ENCODE measurements at regions not wholly inside any gene's neighbourhood (a gene's known extent, or its start where the extent isn't known, plus 50 kb on each side); places are given as distances from the start of the nearest gene placed in this dataset.

DNA sequence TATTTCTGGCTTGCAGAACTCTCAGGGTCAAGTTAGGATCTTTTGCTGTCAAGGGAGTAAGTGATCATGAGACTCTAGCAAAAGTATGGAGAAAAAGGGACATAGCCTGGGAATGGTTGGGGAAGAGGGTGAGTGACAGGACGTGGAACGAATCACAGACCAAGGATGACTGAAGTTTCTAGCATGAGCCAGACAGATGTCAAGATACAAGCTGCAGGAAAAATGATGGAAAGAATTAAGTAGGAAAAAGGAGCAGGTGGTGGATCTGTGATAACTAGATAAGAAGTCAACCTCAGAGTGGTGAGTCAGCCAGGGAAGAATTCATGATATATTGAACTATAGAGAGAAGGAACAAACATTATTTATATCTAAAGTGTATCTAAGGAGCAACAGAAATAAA is 159.8 kb upstream of the SYNDIG1 start:
- H3K27me3 Mint-ChIP-seq (ENCODE audit: unreplicated experiment), result no peaks in the 10 kb centered on the region
- no peaks in the 10 kb centered on the region for H3K9me3 Mint-ChIP-seq (ENCODE audit: unreplicated experiment)
- H3K4me3 Mint-ChIP-seq (ENCODE audit: unreplicated experiment), result no peak overlapping the region
- no peaks in the 10 kb centered on the region for H3K36me3 Mint-ChIP-seq (ENCODE audit: unreplicated experiment)
- TF ChIP-seq, protein P1, sequence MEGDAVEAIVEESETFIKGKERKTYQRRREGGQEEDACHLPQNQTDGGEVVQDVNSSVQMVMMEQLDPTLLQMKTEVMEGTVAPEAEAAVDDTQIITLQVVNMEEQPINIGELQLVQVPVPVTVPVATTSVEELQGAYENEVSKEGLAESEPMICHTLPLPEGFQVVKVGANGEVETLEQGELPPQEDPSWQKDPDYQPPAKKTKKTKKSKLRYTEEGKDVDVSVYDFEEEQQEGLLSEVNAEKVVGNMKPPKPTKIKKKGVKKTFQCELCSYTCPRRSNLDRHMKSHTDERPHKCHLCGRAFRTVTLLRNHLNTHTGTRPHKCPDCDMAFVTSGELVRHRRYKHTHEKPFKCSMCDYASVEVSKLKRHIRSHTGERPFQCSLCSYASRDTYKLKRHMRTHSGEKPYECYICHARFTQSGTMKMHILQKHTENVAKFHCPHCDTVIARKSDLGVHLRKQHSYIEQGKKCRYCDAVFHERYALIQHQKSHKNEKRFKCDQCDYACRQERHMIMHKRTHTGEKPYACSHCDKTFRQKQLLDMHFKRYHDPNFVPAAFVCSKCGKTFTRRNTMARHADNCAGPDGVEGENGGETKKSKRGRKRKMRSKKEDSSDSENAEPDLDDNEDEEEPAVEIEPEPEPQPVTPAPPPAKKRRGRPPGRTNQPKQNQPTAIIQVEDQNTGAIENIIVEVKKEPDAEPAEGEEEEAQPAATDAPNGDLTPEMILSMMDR (IDR thresholded peaks at IDR 0.05; ENCODE audit: partially characterized antibody, unreplicated experiment), result no peak
- DNase-seq, result no peak
- no peaks in the 10 kb centered on the region for H3K4me1 Mint-ChIP-seq (ENCODE audit: low read depth, unreplicated experiment)
- no peak overlapping the region for H3K27ac Mint-ChIP-seq (ENCODE audit: unreplicated experiment)

DNA sequence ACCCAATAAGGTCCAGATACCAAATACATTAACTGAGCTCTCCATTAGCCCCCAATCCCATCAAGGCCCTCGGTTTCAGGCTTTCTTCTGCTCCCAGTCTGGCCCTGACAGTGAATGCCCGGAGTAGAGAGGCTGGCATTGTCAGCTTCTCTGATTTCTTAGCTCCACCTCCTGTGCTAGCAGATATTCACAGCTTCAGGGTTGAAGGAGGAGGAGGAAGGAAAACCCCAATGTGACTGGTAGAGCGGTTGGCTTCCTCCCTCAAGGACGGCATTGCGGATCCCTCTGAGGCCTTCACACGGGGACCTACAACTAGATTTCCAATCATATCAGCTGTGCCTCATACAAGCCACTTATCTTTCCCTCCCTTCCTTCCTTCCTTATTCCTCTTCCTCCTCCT is 164.1 kb upstream of the SYNDIG1 start:
- no peaks in the 10 kb centered on the region for H3K36me3 Mint-ChIP-seq (ENCODE audit: unreplicated experiment)
- no peak for DNase-seq
- TF ChIP-seq, protein P1 (IDR thresholded peaks at IDR 0.05; ENCODE audit: partially characterized antibody, unreplicated experiment), result no peak
- H3K4me1 Mint-ChIP-seq (ENCODE audit: low read depth, unreplicated experiment), result no peaks in the 10 kb centered on the region
- no peak overlapping the region for H3K4me3 Mint-ChIP-seq (ENCODE audit: unreplicated experiment)
- H3K27ac Mint-ChIP-seq (ENCODE audit: unreplicated experiment), result no peak overlapping the region
- no peaks in the 10 kb centered on the region for H3K27me3 Mint-ChIP-seq (ENCODE audit: unreplicated experiment)
- no peaks in the 10 kb centered on the region for H3K9me3 Mint-ChIP-seq (ENCODE audit: unreplicated experiment)

- no peaks in the 10 kb centered on the region for H3K36me3 Mint-ChIP-seq (ENCODE audit: unreplicated experiment)
Measured at GRCh38 chr20:24304291-24304690, 165.1 kb upstream of the SYNDIG1 start.

DNA sequence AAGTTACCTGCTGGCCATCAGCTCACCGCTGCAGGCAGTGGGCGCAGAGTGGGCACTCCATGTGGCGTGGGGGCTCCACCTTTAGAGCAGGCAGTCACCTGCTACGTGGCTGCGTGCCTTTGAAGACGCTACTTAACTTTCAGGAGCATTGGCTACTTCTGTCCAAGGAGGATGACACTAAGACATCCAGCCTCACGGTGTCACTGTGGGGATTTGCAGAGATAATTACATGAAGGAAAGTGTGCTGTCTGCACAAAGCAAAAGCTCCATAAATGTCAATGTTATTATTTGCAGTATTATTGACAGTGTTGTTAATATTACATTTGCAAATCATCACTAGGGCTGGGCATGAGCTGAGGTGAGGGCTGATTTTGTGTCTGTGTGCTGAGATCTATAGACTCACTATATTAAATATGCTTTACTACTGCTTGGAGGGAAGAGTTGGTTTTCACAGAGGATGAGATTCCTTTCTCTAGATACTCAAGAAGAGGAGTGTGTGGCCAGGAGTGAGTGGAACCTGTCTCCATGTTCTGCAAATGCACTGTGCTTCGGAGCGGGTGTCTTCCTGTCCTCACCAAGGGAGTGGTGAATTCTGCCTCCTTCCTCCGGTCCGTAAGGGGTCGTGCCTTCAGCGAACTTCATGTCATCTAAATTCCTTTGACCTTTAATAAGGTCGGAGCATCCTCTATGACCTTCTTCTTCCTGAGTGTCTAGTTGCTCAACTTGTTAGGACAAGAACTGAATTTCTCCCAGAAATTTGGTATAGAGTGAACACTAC is 165.8 kb upstream of the SYNDIG1 start:
- H3K4me1 Mint-ChIP-seq (ENCODE audit: low read depth, unreplicated experiment), result peaks cover 1% of the 10 kb centered on the region
- H3K36me3 Mint-ChIP-seq (ENCODE audit: unreplicated experiment), result no peaks in the 10 kb centered on the region
- no peaks in the 10 kb centered on the region for H3K9me3 Mint-ChIP-seq (ENCODE audit: unreplicated experiment)
- H3K27ac Mint-ChIP-seq (ENCODE audit: unreplicated experiment), result no peak overlapping the region
- DNase-seq, result no peak
- no peaks in the 10 kb centered on the region for H3K27me3 Mint-ChIP-seq (ENCODE audit: unreplicated experiment)
- H3K4me3 Mint-ChIP-seq (ENCODE audit: unreplicated experiment), result no peak overlapping the region
- TF ChIP-seq, protein P1 (IDR thresholded peaks at IDR 0.05; ENCODE audit: partially characterized antibody, unreplicated experiment), result no peak

More at GRCh38 chr20:24304291-24304690, 165.1 kb upstream of the SYNDIG1 start:
- TF ChIP-seq, protein P1 (IDR thresholded peaks at IDR 0.05; ENCODE audit: partially characterized antibody, unreplicated experiment), result no peak
- DNase-seq, result no peak
- no peak overlapping the region for H3K27ac Mint-ChIP-seq (ENCODE audit: unreplicated experiment)
- no peak overlapping the region for H3K4me3 Mint-ChIP-seq (ENCODE audit: unreplicated experiment)
- H3K4me1 Mint-ChIP-seq (ENCODE audit: low read depth, unreplicated experiment), result no peaks in the 10 kb centered on the region
- H3K27me3 Mint-ChIP-seq (ENCODE audit: unreplicated experiment), result no peaks in the 10 kb centered on the region
- no peaks in the 10 kb centered on the region for H3K9me3 Mint-ChIP-seq (ENCODE audit: unreplicated experiment)

- Mint-ChIP-seq H3K36me3 (ENCODE audit: unreplicated experiment) (no peaks in the 10 kb centered on the region), H3K27me3 (ENCODE audit: unreplicated experiment) (no peaks in the 10 kb centered on the region), H3K4me3 (ENCODE audit: unreplicated experiment) (no peak overlapping the region), H3K4me1 (ENCODE audit: low read depth, unreplicated experiment) (peaks cover 6% of the 10 kb centered on the region), H3K27ac (ENCODE audit: unreplicated experiment) (no peak overlapping the region), H3K9me3 (ENCODE audit: unreplicated experiment) (peaks cover 2% of the 10 kb centered on the region)
- TF ChIP-seq, protein P1 (IDR thresholded peaks at IDR 0.05; ENCODE audit: partially characterized antibody, unreplicated experiment), result no peak
- no peak for DNase-seq
Measured at GRCh38 chr20:24297993-24298392, 171.4 kb upstream of the SYNDIG1 start.
